Right lobe of liver (tissue), 6 donors: ENCODE measurements at regions not wholly inside any gene's neighbourhood (a gene's known extent, or its start where the extent isn't known, plus 50 kb on each side); places are given as distances from the start of the nearest gene placed in this dataset.

Experiments
- ATAC-seq, 4 donors: fragments of 200-7000 bp; cut with Tn5 transposase; one replicate each; pipeline ENCODE4 v1.9.1; 2020; ENCODE audit warnings: mild to moderate bottlenecking in 4 of 4, moderate library complexity in 4 of 4
- DNase-seq, 3 donors: peaks; one replicate each; pipeline ENCODE4 v3.0.0-alpha.2; 2020
- H3K27ac ChIP-seq, 3 donors: fragments of 200-600 bp; one replicate each; pipeline ENCODE4 v1.8.0; 2022
- H3K27me3 ChIP-seq, 2 donors: fragments of 200-600 bp; one replicate each; pipeline ENCODE4 v1.8.0; 2022
- H3K36me3 ChIP-seq, 4 donors: fragments of 200-600 bp; sonication (generic) in 1 of 4; one replicate each; pipeline versions ENCODE4 v1.5.1 to v1.8.0; 2017 to 2022; ENCODE audit warnings: control low read depth in 1 of 4
- H3K4me1 ChIP-seq, 4 donors: fragments of 200-600 bp; sonication (generic) in 1 of 4; one replicate each; pipeline versions ENCODE4 v1.5.1 to v1.8.0; 2017 to 2022; ENCODE audit warnings: control low read depth in 1 of 4
- H3K4me3 ChIP-seq, 3 donors: fragments of 200-600 bp; one replicate each; pipeline ENCODE4 v1.8.0; 2022
- H3K9me3 ChIP-seq, 4 donors: fragments of 200-600 bp; sonication (generic) in 1 of 4; one replicate each; pipeline versions ENCODE4 v1.5.1 to v1.8.0; 2017 to 2022; ENCODE audit warnings: control low read depth in 1 of 4
- POLR2A ChIP-seq: fragments of 450-650 bp; IDR thresholded peaks from one replicate; pipeline ENCODE4 v1.6.1; 2017; ENCODE audit warnings: antibody characterized with exemption, mild to moderate bottlenecking
- WGBS: methylation state at CpG from one replicate; pipeline ENCODE4 v1.1.6; 2018; ENCODE audit warnings: low coverage, low lambda C conversion rate; ENCODE audit not compliant: insufficient coverage; ENCODE audit errors: missing lambda C conversion rate; 5-methylcytosine and 5-hydroxymethylcytosine counted together
- intact Hi-C, 2 donors: fragments of 100-400 bp; cut with DNase I; formaldehyde crosslinking; loops; one replicate each; pipeline versions ENCODE4 v1.11.2 to v1.14.1; 2022
- TF ChIP-seq, protein P1 (sequence below), 4 donors: fragments of 200-600 bp in 3 of 4; fragments of 450-650 bp in 1 of 4; IDR thresholded peaks; one replicate each; pipeline versions ENCODE4 v1.5.1 to v1.8.0; 2016 to 2022; ENCODE audit warnings: antibody characterized with exemption in 4 of 4, mild to moderate bottlenecking in 2 of 4
- donor health status: DM: no; HTN: yes; CAD: no.
- donor health status: DM: no; HTN: no; CAD: no.
- donor health status: DM: no; HTN: no; CAD: no.
- donor health status: DM: no; HTN: yes; CAD: no.
- donor health status: DM: no; HTN: yes; CAD: no.

DNA sequence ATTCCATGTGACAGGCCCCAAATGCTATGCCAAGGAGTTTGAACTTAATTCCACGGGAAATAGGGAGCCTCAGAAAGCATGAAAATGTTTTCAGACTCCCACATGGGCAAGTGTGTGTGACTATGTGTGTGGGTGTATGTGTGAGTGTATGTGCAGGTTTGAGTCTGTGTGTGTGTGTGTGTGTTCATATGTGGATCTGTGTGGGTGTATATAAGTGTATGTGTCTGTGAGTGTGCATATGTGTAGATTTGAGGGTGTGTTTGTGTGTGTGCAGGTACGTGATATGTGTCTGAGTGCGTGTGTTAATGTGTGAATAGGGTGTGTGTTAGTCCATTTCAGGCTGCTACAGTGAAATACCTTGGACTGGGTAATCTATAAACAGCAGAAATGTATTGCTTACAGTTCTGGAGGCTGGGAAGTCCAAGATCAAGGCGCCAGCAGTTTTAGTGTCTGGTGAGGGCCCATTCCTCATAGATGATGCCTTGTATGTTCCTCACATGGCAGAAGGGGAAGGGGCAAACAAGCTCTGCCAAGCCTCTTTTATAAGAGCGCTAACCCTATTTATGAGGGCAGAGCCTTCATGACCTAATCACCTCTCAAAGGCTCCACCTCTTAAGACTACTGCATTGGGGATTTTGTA, 181.1 kb upstream of the TAB2 start:
- H3K9me3 ChIP-seq = no peaks in the 10 kb centered on the region
- 97% methylated on average over 5 of the region's 5 CpGs for WGBS
- no peaks in the 10 kb centered on the region for H3K27me3 ChIP-seq
- H3K27ac ChIP-seq = no peak overlapping the region
- peak in 1 of 4 donors; percentile 6 for ATAC-seq
- peaks cover 0 to 13% (median 7%) of the 10 kb centered on the region in 4 donors for H3K4me1 ChIP-seq
- H3K4me3 ChIP-seq = no peak overlapping the region
- DNase-seq = no peak
- intact Hi-C loops = no loop called here
- no peaks in the 10 kb centered on the region for H3K36me3 ChIP-seq
- TF ChIP-seq POLR2A = no peak
- TF ChIP-seq, protein P1, sequence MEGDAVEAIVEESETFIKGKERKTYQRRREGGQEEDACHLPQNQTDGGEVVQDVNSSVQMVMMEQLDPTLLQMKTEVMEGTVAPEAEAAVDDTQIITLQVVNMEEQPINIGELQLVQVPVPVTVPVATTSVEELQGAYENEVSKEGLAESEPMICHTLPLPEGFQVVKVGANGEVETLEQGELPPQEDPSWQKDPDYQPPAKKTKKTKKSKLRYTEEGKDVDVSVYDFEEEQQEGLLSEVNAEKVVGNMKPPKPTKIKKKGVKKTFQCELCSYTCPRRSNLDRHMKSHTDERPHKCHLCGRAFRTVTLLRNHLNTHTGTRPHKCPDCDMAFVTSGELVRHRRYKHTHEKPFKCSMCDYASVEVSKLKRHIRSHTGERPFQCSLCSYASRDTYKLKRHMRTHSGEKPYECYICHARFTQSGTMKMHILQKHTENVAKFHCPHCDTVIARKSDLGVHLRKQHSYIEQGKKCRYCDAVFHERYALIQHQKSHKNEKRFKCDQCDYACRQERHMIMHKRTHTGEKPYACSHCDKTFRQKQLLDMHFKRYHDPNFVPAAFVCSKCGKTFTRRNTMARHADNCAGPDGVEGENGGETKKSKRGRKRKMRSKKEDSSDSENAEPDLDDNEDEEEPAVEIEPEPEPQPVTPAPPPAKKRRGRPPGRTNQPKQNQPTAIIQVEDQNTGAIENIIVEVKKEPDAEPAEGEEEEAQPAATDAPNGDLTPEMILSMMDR (IDR thresholded peaks at IDR 0.05) = no peak

- Histone ChIP-seq H3K27me3 (no peaks in the 10 kb centered on the region), H3K4me3 (no peak overlapping the region), H3K4me1 (peaks cover 0 to 13% (median 7%) of the 10 kb centered on the region in 4 donors), H3K9me3 (no peaks in the 10 kb centered on the region), H3K27ac (peak overlapping the region in 1 of 3 donors; percentile 11), H3K36me3 (no peaks in the 10 kb centered on the region)
- WGBS = 55% methylated on average over 2 of the region's 2 CpGs
- intact Hi-C loops = no loop called here
- TF ChIP-seq, protein P1 (IDR thresholded peaks at IDR 0.05) = no peak
- no peak for TF ChIP-seq POLR2A
- DNase-seq (peak in 2 of 3 donors; percentile 52 to 57), ATAC-seq (peak; percentile 53 to 88 (median 70))
These were observed 180.6 kb upstream of the TAB2 start for GRCh38 chr6:149136913-149137286.

DNA sequence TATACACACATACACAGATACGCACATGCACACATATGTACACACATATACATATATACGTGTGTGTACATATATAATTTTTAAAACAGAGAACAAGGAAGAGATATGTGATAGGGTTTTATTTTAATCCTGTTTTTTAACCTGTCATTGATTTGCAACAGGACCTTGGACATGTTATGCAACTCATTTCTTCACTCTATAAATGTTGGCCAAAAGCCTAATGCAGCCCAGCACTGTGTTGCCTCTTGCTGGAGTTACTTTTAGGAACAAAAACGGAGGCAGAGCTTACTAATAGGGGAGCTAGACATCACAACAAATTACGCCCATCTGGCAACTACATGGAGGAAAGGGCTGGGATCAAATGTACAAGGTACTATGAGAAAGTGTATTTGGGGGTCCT, 179.9 kb upstream of the TAB2 start:
- peak; percentile 79 to 87 (median 83) for ATAC-seq
- no peaks in the 10 kb centered on the region for H3K36me3 ChIP-seq
- peak in 1 of 3 donors; percentile 54 for DNase-seq

GRCh38 chr6:149138089-149138488, 179.4 kb upstream of the TAB2 start:
- no peaks in the 10 kb centered on the region for H3K27me3 ChIP-seq
- intact Hi-C loops = no loop called here
- 58% methylated on average over 4 of the region's 10 CpGs for WGBS
- H3K4me1 ChIP-seq = peaks cover 0 to 13% (median 7%) of the 10 kb centered on the region in 4 donors
- TF ChIP-seq POLR2A = no peak
- TF ChIP-seq, protein P1 (IDR thresholded peaks at IDR 0.05) = no peak
- ATAC-seq (peak in 3 of 4 donors; percentile 10 to 37 (median 33)), DNase-seq (no peak)
- no peak overlapping the region for H3K4me3 ChIP-seq
- H3K9me3 ChIP-seq = no peaks in the 10 kb centered on the region
- H3K36me3 ChIP-seq = no peaks in the 10 kb centered on the region
- no peak overlapping the region for H3K27ac ChIP-seq

More for the DNA sequence above, 179.9 kb upstream of the TAB2 start:
- intact Hi-C loops = no loop called here
- Histone ChIP-seq H3K9me3 (no peaks in the 10 kb centered on the region), H3K27me3 (no peaks in the 10 kb centered on the region), H3K27ac (peak overlapping the region in 2 of 3 donors; percentile 11 to 22), H3K4me3 (no peak overlapping the region), H3K4me1 (peaks cover 0 to 13% (median 7%) of the 10 kb centered on the region in 4 donors)
- WGBS = 34% methylated on average over 4 of the region's 4 CpGs
- TF ChIP-seq, protein P1 (IDR thresholded peaks at IDR 0.05) = no peak
- TF ChIP-seq POLR2A = no peak
